SH-SY5Y (cell line): ENCODE measurements at regions not wholly inside any gene's neighbourhood (a gene's known extent, or its start where the extent isn't known, plus 50 kb on each side); places are given as distances from the start of the nearest gene placed in this dataset.

ENCODE experiments used
- GATA2 ChIP-seq: IDR thresholded peaks from 2 replicates; pipeline ENCODE4 v1.6.1; 2011; ENCODE audit warnings: mild to moderate bottlenecking, low read depth, low read length
- GATA3 ChIP-seq: IDR thresholded peaks from 2 replicates; pipeline ENCODE4 v1.6.1; 2011; ENCODE audit warnings: low read depth, mild to moderate bottlenecking, low read length, moderate library complexity

- TF ChIP-seq GATA2 (no peak), GATA3 (no peak)
Observed at GRCh38 chr2:64315291-64315960, 138.5 kb upstream of the LGALSL start.
